GM18499 (cell line): ENCODE measurements at regions not wholly inside any gene's neighbourhood (a gene's known extent, or its start where the extent isn't known, plus 50 kb on each side); places are given as distances from the start of the nearest gene placed in this dataset.

Experiments
- ATAC-seq: cut with Tn5 transposase; IDR thresholded peaks from one replicate; pipeline ENCODE4 v1.9.1; 2021; ENCODE audit warnings: moderate number of reproducible peaks; ENCODE audit not compliant: insufficient read depth, unreplicated experiment

GRCh38 chr1:82948386-82948785 is 1050.5 kb downstream of the TTLL7 start:
- ATAC-seq, result no peak

GRCh38 chr1:82947278-82947677 is 1051.7 kb downstream of the TTLL7 start:
- ATAC-seq, result no peak

- ATAC-seq, result no peak
These were observed 1052.8 kb downstream of the TTLL7 start for GRCh38 chr1:82946096-82946605.

GRCh38 chr1:82944822-82945221 is 1054.1 kb downstream of the TTLL7 start:
- no peak for ATAC-seq

GRCh38 chr1:82934074-82934473 is 1064.9 kb downstream of the TTLL7 start:
- ATAC-seq, result no peak

- ATAC-seq, result no peak
These were observed 1066.2 kb downstream of the TTLL7 start for GRCh38 chr1:82932727-82933126.

- no peak for ATAC-seq
These were observed 1066.7 kb downstream of the TTLL7 start for GRCh38 chr1:82932207-82932606.

- no peak for ATAC-seq
These were observed 1067.9 kb downstream of the TTLL7 start for GRCh38 chr1:82931006-82931405.

GRCh38 chr1:82927753-82928152 is 1071.2 kb downstream of the TTLL7 start:
- ATAC-seq, result no peak

GRCh38 chr1:82924666-82925065 is 1074.3 kb downstream of the TTLL7 start:
- no peak for ATAC-seq

- ATAC-seq, result no peak
These were observed 1075.0 kb downstream of the TTLL7 start for GRCh38 chr1:82923931-82924330.

- ATAC-seq, result no peak
These were observed 1077.2 kb downstream of the TTLL7 start for GRCh38 chr1:82921759-82922158.

- ATAC-seq, result no peak
These were observed 1078.3 kb downstream of the TTLL7 start for GRCh38 chr1:82920418-82921248.

GRCh38 chr1:82919837-82920236 is 1079.1 kb downstream of the TTLL7 start:
- no peak for ATAC-seq

GRCh38 chr1:82907313-82907712 is 1091.6 kb downstream of the TTLL7 start:
- ATAC-seq, result no peak

GRCh38 chr1:82903626-82904025 is 1095.3 kb downstream of the TTLL7 start:
- no peak for ATAC-seq

- ATAC-seq, result no peak
These were observed 1097.4 kb downstream of the TTLL7 start for GRCh38 chr1:82901561-82901960.

GRCh38 chr1:82901118-82901517 is 1097.8 kb downstream of the TTLL7 start:
- no peak for ATAC-seq

GRCh38 chr1:82899017-82899416 is 1098.3 kb downstream of the ADGRL2 start:
- no peak for ATAC-seq

GRCh38 chr1:82897549-82897948 is 1096.8 kb downstream of the ADGRL2 start:
- no peak for ATAC-seq

GRCh38 chr1:82896036-82896435 is 1095.3 kb downstream of the ADGRL2 start:
- ATAC-seq, result no peak

GRCh38 chr1:82894635-82895034 is 1093.9 kb downstream of the ADGRL2 start:
- ATAC-seq, result no peak
